Stomach (tissue), 4 donors: ENCODE measurements at regions not wholly inside any gene's neighbourhood (a gene's known extent, or its start where the extent isn't known, plus 50 kb on each side); places are given as distances from the start of the nearest gene placed in this dataset.
"Not testable (repeated sequence)": the region's sequence is repeated elsewhere in the genome, so short reads cannot be mapped to it uniquely, and the experiment has no call there.

Experiments used
- CTCF ChIP-seq, 7 experiments: fragments of 450-650 bp in 4 of 7; fragments of 200-600 bp in 3 of 7; sonication (generic) in 3 of 7; IDR thresholded peaks; one replicate each; pipeline ENCODE4 v1.5.1; 2016 to 2019; ENCODE audit warnings: antibody characterized with exemption in 7 of 7, control low read depth in 2 of 7, mild to moderate bottlenecking in 1 of 7
- POLR2A ChIP-seq, 4 donors: fragments of 450-650 bp; IDR thresholded peaks; one replicate each; pipeline ENCODE4 v1.6.1; 2016; ENCODE audit warnings: antibody characterized with exemption in 4 of 4, control low read depth in 2 of 4, mild to moderate bottlenecking in 1 of 4, moderate library complexity in 1 of 4

GRCh38 chr7:65797566-65797965, 75.3 kb upstream of the VKORC1L1 start:
- not testable (repeated sequence) for TF ChIP-seq CTCF, POLR2A (IDR thresholded peaks at IDR 0.05)
